Panc1 (cell line): ENCODE measurements at regions not wholly inside any gene's neighbourhood (a gene's known extent, or its start where the extent isn't known, plus 50 kb on each side); places are given as distances from the start of the nearest gene placed in this dataset.

ENCODE experiments used
- ATAC-seq: fragments of 200-7000 bp; cut with Tn5 transposase; 2 replicates; pipeline ENCODE4 v1.9.1; 2020; ENCODE audit warnings: mild to moderate bottlenecking, moderate library complexity
- BruUV-seq: library from RNA; stranded (reverse); fragments of 400-500 nt; replicated peaks from 2 replicates; lab custom pipeline; 2021; lab: Mats Ljungman, UMichigan
- CTCF ChIA-PET: fragments of 300-600 bp; sonication (Branson Sonifier 250); formaldehyde crosslinking; loops from one replicate; lab custom pipeline; 2022; ENCODE audit warnings: antibody characterized with exemption; lab: Charles Lee
- POLR2A ChIA-PET: fragments of 300-600 bp; sonication (Branson Sonifier 250); formaldehyde crosslinking; loops from one replicate; lab custom pipeline; 2022; ENCODE audit warnings: antibody characterized with exemption; lab: Charles Lee
- DNase-seq: peaks from one replicate; pipeline ENCODE4 v3.0.0-alpha.2; 2010; ENCODE audit warnings: low read depth, low spot score
- H3K27ac ChIP-seq: 2 replicates; pipeline ENCODE4 v1.5.1; 2011; ENCODE audit warnings: mild to moderate bottlenecking, low read length, inconsistent platforms
- H3K27me3 ChIP-seq: fragments of 200-500 bp; sonication (Bioruptor generic); 2 replicates; pipeline ENCODE4 v1.6.0; 2014; ENCODE audit warnings: low read length, inconsistent platforms; ENCODE audit not compliant: control insufficient read depth, insufficient read depth
- H3K36me3 ChIP-seq: fragments of 200-500 bp; sonication (Bioruptor generic); 2 replicates; pipeline ENCODE4 v1.5.1; 2014; ENCODE audit warnings: inconsistent platforms, mild to moderate bottlenecking, low read length, moderate library complexity; ENCODE audit not compliant: control insufficient read depth, insufficient read depth
- H3K4me1 ChIP-seq: 2 replicates; pipeline ENCODE4 v1.5.1; 2011; ENCODE audit warnings: inconsistent platforms, mild to moderate bottlenecking, low read length, moderate library complexity; ENCODE audit not compliant: control insufficient read depth, insufficient read depth
- H3K4me3 ChIP-seq, 2 experiments: 2 replicates each; pipeline ENCODE4 v1.5.1; 2011 to 2012; ENCODE audit warnings: low read depth in 2 of 2, low read length in 2 of 2, mild to moderate bottlenecking in 2 of 2, inconsistent platforms in 1 of 2, moderate library complexity in 1 of 2
- H3K9me3 ChIP-seq: fragments of 200-500 bp; sonication (Bioruptor generic); 2 replicates; pipeline ENCODE4 v1.5.1; 2014; ENCODE audit warnings: low read depth, mild to moderate bottlenecking, inconsistent platforms, low read length, moderate library complexity; ENCODE audit not compliant: control insufficient read depth, insufficient read depth
- CTCF ChIP-seq: fragments of 450-650 bp; IDR thresholded peaks from 2 replicates; pipeline ENCODE4 v1.5.1; 2017; ENCODE audit warnings: mild to moderate bottlenecking
- POLR2AphosphoS5 ChIP-seq: IDR thresholded peaks from 2 replicates; pipeline ENCODE4 v1.6.1; 2012; ENCODE audit warnings: mild to moderate bottlenecking, low read depth, low read length, moderate library complexity
- SIN3A ChIP-seq: IDR thresholded peaks from 2 replicates; pipeline ENCODE4 v1.6.1; 2012; ENCODE audit warnings: low read depth, mild to moderate bottlenecking, low read length, moderate library complexity, borderline replicate concordance; ENCODE audit not compliant: insufficient read depth
- TCF7L2 ChIP-seq: IDR thresholded peaks from 2 replicates; pipeline ENCODE4 v1.6.1; 2011; ENCODE audit warnings: mild to moderate bottlenecking, low read depth, low read length, inconsistent platforms
- in situ Hi-C: cut with HindIII; loops from 2 replicates; pipeline ENCODE4 v1.10.0; 2016; ENCODE audit warnings: low sequenced_read_pairs, low pct_unique_long_range_greater_than_20kb
- intact Hi-C: fragments of 100-400 bp; cut with micrococcal nuclease; formaldehyde crosslinking; loops from one replicate; pipeline ENCODE4 v1.10.0; 2022; ENCODE audit not compliant: unreplicated experiment
- TF ChIP-seq, protein P1 (sequence below), 2 experiments: IDR thresholded peaks; 2 replicates each; pipeline ENCODE4 v1.6.1; 2011 to 2012; ENCODE audit warnings: low read depth in 2 of 2, control low read depth in 1 of 2, low read length in 1 of 2, mild to moderate bottlenecking in 1 of 2, moderate library complexity in 1 of 2; ENCODE audit not compliant: insufficient read depth in 1 of 2

- no peaks in the 10 kb centered on the region for H3K36me3 ChIP-seq
- TF ChIP-seq, protein P1, sequence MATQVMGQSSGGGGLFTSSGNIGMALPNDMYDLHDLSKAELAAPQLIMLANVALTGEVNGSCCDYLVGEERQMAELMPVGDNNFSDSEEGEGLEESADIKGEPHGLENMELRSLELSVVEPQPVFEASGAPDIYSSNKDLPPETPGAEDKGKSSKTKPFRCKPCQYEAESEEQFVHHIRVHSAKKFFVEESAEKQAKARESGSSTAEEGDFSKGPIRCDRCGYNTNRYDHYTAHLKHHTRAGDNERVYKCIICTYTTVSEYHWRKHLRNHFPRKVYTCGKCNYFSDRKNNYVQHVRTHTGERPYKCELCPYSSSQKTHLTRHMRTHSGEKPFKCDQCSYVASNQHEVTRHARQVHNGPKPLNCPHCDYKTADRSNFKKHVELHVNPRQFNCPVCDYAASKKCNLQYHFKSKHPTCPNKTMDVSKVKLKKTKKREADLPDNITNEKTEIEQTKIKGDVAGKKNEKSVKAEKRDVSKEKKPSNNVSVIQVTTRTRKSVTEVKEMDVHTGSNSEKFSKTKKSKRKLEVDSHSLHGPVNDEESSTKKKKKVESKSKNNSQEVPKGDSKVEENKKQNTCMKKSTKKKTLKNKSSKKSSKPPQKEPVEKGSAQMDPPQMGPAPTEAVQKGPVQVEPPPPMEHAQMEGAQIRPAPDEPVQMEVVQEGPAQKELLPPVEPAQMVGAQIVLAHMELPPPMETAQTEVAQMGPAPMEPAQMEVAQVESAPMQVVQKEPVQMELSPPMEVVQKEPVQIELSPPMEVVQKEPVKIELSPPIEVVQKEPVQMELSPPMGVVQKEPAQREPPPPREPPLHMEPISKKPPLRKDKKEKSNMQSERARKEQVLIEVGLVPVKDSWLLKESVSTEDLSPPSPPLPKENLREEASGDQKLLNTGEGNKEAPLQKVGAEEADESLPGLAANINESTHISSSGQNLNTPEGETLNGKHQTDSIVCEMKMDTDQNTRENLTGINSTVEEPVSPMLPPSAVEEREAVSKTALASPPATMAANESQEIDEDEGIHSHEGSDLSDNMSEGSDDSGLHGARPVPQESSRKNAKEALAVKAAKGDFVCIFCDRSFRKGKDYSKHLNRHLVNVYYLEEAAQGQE (IDR thresholded peaks at IDR 0.05; ENCODE audit: insufficient read depth in 1 of 2, low read depth in 2 of 2, low read length in 1 of 2), result no peak
- TF ChIP-seq POLR2AphosphoS5 (no peak), CTCF (no peak), TCF7L2 (no peak), SIN3A (no peak)
- CTCF ChIA-PET, result no interaction called here
- H3K4me1 ChIP-seq, result no peaks in the 10 kb centered on the region
- no peak overlapping the region for H3K27ac ChIP-seq
- POLR2A ChIA-PET, result no interaction called here
- DNase-seq (no peak), ATAC-seq (no peak)
- no TSS peak for BruUV-seq
- no peaks in the 10 kb centered on the region for H3K9me3 ChIP-seq
- no peak overlapping the region for H3K4me3 ChIP-seq
- in situ Hi-C loops, result no loop called here
- intact Hi-C loops, result no loop called here
- no peaks in the 10 kb centered on the region for H3K27me3 ChIP-seq
Observed at GRCh38 chr3:87135412-87135811, 91.7 kb upstream of the CHMP2B start.

DNA sequence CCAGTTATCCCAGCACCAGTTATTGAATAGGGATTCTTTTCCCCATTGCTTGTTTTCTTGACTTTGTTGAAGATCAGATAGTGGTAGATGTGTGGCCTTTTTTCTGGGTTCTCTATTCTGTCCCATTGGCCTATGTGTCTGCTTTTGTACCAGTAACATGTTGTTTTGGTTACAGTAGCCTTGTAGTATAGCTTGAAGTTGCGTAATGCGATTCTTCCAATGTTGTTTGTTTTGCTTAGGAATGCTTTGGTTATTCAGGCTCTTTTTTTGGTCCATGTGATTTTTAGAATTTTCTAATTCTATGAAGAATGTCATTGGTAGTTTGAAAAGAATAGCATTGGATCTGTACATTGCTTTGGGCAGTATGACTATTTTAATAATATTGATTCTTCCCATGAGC is 94.3 kb upstream of the CHMP2B start:
- POLR2A ChIA-PET, result no interaction called here
- Histone ChIP-seq H3K27me3 (no peaks in the 10 kb centered on the region), H3K4me1 (no peaks in the 10 kb centered on the region), H3K36me3 (no peaks in the 10 kb centered on the region), H3K27ac (no peak overlapping the region), H3K9me3 (no peaks in the 10 kb centered on the region), H3K4me3 (no peak overlapping the region)
- CTCF ChIA-PET, result no interaction called here
- intact Hi-C loops, result no loop called here
- no TSS peak for BruUV-seq
- DNase-seq (no peak), ATAC-seq (no peak)
- TF ChIP-seq POLR2AphosphoS5 (no peak), TCF7L2 (no peak), SIN3A (no peak), CTCF (no peak)
- TF ChIP-seq, protein P1 (IDR thresholded peaks at IDR 0.05; ENCODE audit: insufficient read depth in 1 of 2, low read depth in 2 of 2, low read length in 1 of 2), result no peak
- in situ Hi-C loops, result no loop called here
